Erythroblast (primary cell): ENCODE measurements at regions not wholly inside any gene's neighbourhood (a gene's known extent, or its start where the extent isn't known, plus 50 kb on each side); places are given as distances from the start of the nearest gene placed in this dataset.
"Not testable (repeated sequence)": the region's sequence is repeated elsewhere in the genome, so short reads cannot be mapped to it uniquely, and the experiment has no call there.

Experiments used
- GATA1 ChIP-seq: IDR thresholded peaks from 2 replicates; pipeline ENCODE4 v1.6.1; 2011; ENCODE audit warnings: low read depth, mild to moderate bottlenecking, control low read depth, low read length, moderate library complexity
- POLR2A ChIP-seq: IDR thresholded peaks from 2 replicates; pipeline ENCODE4 v1.6.1; 2011; ENCODE audit warnings: mild to moderate bottlenecking, low read length

GRCh38 chr3:59494969-59495368, 445.1 kb upstream of the CFAP20DC start:
- not testable (repeated sequence) for TF ChIP-seq POLR2A, GATA1
